ENCODE measurements at regions not wholly inside any gene's neighbourhood (a gene's known extent, or its start where the extent isn't known, plus 50 kb on each side); places are given as distances from the start of the nearest gene placed in this dataset.
"Not testable (repeated sequence)": the region's sequence is repeated elsewhere in the genome, so short reads cannot be mapped to it uniquely, and the experiment has no call there.

DNA sequence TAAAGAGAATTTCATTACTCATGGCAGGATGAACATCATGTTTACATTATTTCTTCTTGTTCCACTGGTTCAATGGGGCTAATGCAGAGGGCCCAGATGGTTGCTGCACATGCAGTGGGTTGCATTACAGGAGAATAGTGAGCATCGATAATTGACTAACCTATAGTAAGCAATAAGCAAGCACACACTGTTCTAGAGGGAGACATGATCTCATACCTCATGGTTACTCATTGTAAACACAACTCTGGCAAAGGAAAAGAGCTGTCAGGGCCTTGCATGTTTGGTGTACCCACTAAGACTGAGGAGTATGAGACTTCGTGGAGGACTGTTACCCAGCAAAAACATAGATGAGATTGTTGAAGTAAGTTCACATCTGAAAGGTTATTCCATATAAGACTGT lies 885.6 kb upstream of the VRK2 start:
- no peak for DNase-seq (ENCODE audit: low read depth in 2 of 2)

DNA sequence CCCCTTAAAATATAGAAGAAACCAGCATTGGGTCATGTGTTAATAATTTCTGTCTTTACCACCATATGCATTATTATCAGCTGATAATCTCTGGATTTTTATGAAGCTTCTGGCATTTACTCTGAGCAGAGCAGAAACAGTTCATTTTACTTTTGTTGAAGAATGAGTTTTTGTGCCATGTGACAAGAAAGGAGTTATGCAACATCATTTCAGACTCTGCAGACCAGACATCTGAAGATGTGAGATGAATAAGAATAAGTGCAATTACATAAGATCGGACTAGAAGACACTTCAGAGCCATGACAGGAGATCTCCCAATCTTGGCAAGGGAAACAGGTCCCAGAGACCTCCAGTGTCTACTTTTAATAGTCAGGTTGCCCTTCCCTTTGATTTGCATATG lies 869.4 kb upstream of the VRK2 start:
- no peak for DNase-seq (ENCODE audit: low read depth in 2 of 2)

GRCh38 chr2:57180042-57180567 lies 866.5 kb upstream of the VRK2 start:
- no peak for DNase-seq (ENCODE audit: low read depth in 2 of 2)

DNA sequence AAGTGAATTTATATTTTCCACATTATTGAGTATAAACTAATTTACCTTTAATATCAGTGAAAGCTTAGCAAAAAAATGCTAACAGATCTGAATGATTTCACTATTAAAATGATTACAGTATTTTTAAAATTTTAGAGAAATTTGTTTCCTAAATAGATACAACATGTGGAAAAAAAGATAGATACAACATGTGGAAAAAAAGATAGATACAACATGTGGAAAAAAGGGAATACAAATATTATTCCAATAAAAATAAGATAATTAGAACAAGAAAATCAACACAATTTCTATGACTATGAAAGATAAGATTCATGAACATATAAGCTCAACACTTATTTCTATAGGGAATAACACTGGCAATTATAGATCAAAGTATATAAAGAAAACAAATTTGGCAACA lies 865.9 kb upstream of the VRK2 start:
- no peak for DNase-seq (ENCODE audit: low read depth in 2 of 2)

GRCh38 chr2:57181315-57182038 lies 865.1 kb upstream of the VRK2 start:
- DNase-seq (ENCODE audit: low read depth in 2 of 2), result no peak

DNA sequence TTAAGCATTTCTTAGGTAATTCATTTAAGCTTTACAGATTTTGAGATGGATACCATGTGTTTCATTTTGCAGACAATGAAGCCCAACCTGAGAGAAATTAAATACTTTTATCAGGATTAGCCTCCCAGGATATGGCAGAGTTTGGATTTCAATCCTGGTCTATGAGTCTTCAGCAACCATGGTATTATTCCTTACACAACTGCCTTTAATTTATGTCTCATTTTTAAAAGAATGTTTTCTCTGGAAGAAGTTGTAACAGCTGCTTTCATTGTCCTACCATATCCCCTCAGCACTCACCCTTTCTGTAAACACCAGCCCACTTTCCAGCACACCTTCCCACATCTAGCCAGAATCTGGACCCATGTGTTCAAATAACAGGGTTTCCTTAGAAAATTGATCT lies 863.7 kb upstream of the VRK2 start:
- DNase-seq (ENCODE audit: low read depth in 2 of 2), result no peak

GRCh38 chr2:57185568-57185967 lies 861.0 kb upstream of the VRK2 start:
- no peak for DNase-seq (ENCODE audit: low read depth in 2 of 2)

DNA sequence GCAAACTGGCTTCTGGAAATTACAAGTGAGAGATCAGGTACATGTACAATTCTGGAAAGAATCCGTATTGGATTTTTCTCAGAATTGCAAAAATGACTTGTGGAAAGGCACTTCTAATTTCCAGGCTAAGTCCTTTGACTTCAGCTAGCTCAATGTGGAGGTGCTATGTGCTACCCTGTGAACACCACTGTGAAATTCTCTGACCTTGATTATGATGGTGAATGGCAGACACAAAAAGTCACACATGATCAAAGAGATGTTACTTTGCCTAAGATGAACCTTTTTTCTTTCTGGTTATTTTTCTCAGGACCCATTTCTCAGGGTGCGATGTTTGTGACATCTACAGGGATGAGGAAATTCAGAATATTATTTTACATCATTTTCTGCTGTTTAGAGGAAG lies 856.6 kb upstream of the VRK2 start:
- DNase-seq (ENCODE audit: low read depth in 2 of 2), result no peak

GRCh38 chr2:57199663-57200062 lies 846.9 kb upstream of the VRK2 start:
- DNase-seq (ENCODE audit: low read depth in 2 of 2), result no peak

- no peak for DNase-seq (ENCODE audit: low read depth in 2 of 2)
These were observed 842.2 kb upstream of the VRK2 start for GRCh38 chr2:57204364-57204763.

DNA sequence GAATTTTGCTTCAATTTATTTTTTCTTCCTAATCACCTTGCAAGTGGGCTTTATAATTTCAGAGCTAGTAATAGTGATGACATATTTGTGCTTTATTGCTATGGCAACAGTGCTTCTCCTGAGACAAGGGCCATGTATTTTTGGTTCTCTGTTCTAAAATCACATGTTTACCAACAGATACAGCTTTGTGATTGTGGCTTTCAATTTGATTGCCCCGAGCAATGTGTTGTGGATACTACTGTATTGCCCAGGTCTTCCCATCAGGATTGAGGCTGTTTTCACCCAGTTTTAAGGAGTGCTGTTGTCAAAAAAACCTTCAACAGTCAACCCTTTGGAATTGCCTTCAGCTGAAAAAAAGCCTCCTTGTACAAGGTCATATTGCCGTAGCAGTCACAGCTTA lies 841.4 kb upstream of the VRK2 start:
- DNase-seq (ENCODE audit: low read depth in 2 of 2), result no peak

GRCh38 chr2:57207191-57207590 lies 839.4 kb upstream of the VRK2 start:
- DNase-seq (ENCODE audit: low read depth in 2 of 2), result no peak

DNA sequence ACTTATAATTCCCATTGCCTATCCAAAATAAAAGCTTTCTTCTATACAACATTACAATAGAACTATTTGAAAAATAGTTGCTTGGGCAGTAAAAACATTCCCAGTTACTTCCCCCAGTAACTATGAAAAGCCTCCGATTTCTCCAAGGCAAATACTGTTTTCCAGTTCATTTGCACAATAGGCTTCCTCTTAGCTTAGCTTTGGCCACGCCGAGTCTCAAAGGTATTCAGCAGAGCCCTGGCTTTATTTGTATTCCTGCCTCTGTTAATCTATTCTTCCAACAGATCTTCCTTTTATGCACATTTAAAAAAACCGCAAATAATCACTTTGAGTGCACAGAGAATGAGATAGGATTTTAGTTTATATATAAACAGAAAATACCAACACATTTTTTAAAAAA lies 836.8 kb upstream of the VRK2 start:
- DNase-seq (ENCODE audit: low read depth in 2 of 2), result no peak

DNA sequence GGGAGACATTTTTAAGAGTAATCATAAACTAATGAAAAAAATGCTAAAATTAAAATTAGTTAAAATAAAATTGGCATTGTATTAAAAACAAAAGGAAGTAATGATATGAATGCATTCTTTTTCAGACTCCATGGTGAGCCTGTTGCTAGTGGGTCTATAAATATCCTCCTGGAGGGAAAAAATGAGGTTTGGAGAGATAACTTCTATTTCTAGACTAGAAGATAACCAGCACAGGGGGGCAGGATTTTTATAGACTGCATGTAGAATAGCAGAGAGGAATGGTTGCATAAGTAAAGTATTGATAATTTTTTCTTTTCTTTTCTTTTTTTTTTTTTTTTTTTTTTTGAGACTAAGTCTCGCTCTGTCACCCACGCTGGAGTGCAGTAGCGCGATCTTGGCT lies 835.8 kb upstream of the VRK2 start:
- DNase-seq (ENCODE audit: low read depth in 2 of 2), result no peak

- DNase-seq (ENCODE audit: low read depth in 2 of 2), result no peak
These were observed 829.6 kb upstream of the VRK2 start for GRCh38 chr2:57217013-57217412.

DNA sequence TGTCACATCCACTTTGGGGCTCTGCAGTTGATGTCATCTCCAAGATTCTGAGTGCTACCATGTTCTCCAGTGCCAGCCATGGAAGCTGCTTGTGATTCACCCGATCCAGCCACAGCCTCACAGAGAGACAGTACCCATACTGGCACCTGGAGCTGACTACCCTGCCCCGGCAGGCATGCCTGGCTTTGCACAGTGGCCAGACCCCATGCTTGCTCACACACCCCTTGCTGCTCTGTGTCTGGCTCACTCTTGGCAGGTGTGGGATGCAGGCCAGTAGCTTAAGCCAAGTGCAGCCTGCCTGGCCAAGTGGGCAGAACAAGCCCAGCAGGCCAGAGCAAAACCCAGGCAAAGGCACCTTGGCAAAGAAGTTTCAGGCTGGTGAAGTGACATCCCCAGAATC lies 828.4 kb upstream of the VRK2 start:
- DNase-seq (ENCODE audit: low read depth in 2 of 2), result no peak

DNA sequence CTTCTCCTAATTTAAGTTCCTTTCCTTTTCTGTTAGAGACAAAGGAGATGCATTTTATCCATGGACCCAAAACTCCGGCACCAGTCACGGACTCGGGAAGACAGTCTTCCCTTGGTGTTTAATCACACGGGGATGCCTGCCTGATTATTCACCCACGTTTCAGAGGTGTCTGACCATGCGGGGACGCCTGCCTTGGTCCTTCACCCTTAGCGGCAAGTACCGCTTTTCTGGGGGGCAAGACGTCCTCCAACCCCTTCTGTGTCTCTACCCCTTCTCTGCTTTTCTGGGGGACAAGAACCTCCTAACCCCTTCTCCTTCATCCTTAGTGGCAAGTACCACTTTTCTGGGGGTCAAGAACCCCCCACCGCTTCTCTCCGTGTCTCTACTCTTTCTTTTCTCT lies 816.9 kb upstream of the VRK2 start:
- not testable (repeated sequence) for DNase-seq (ENCODE audit: low read depth in 2 of 2)

DNA sequence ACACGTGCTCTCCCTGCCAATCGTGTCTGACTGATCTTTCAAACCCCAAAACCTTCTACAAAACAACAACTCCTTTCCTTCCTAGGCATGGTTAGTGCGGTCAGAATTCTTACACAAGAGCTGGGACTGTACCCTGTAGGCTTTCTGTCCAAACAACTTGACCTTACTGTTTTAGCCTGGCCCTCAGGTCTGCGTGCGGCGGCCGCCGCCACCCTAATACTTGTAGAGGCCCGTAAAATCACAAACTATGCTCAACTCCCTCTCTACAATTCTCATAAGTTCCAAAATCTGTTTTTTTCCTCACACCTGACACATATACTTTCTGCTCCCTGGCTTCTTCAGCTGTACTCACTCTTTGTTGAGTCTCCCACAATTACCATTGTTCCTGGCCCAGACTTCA lies 814.3 kb upstream of the VRK2 start:
- DNase-seq (ENCODE audit: low read depth in 2 of 2), result not testable (repeated sequence)

- not testable (repeated sequence) for DNase-seq (ENCODE audit: low read depth in 2 of 2)
These were observed 795.1 kb upstream of the VRK2 start for GRCh38 chr2:57251495-57251894.

GRCh38 chr2:57276408-57276807 lies 770.2 kb upstream of the VRK2 start:
- not testable (repeated sequence) for DNase-seq (ENCODE audit: low read depth in 2 of 2)

- no peak for DNase-seq (ENCODE audit: low read depth in 2 of 2)
These were observed 768.2 kb upstream of the VRK2 start for GRCh38 chr2:57278451-57278850.

DNA sequence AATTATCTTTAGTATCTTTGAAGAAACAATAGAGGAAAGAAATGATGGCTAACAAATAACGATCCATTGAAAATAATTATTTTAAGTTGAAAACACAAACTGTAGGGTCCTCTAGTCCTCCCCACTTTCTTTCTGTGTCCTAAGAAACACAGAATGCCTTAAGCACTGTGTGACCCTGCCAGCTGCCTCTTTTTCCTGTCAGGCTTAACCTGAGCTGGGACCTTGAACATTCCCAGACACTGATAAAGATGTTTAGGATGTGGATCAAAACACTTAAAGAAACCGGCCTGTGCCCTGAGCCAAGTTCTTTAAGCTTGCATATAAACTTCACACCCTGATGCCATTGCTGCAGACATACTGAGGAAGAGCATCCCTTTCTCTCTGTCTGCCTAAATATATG lies 755.4 kb upstream of the VRK2 start:
- no peak for DNase-seq (ENCODE audit: low read depth in 2 of 2)

- no peak for DNase-seq (ENCODE audit: low read depth in 2 of 2)
These were observed 749.6 kb upstream of the VRK2 start for GRCh38 chr2:57296795-57297517.
